BJ (cell line): ENCODE measurements at regions not wholly inside any gene's neighbourhood (a gene's known extent, or its start where the extent isn't known, plus 50 kb on each side); places are given as distances from the start of the nearest gene placed in this dataset.

Experiments used
- CTCF ChIA-PET: fragments of 350-600 bp; formaldehyde crosslinking; extraction: SDS; loops from one replicate; lab custom pipeline; 2021; ENCODE audit warnings: antibody characterized with exemption, inconsistent platforms; lab: Yijun Ruan, JAX
- POLR2A ChIA-PET: fragments of 300-600 bp; sonication (Branson Sonifier 250); formaldehyde crosslinking; extraction: SDS; loops from one replicate; lab custom pipeline; 2021; ENCODE audit warnings: antibody characterized with exemption; lab: Charles Lee
- DNase-seq: peaks from one replicate; pipeline ENCODE4 v3.0.0-alpha.2; 2011; ENCODE audit warnings: low read depth
- H3K27me3 ChIP-seq: 2 replicates; pipeline ENCODE4 v1.6.0; 2011; ENCODE audit warnings: low read length; ENCODE audit not compliant: control insufficient read depth, insufficient read depth
- H3K36me3 ChIP-seq: 2 replicates; pipeline ENCODE4 v1.5.1; 2011; ENCODE audit warnings: low read length; ENCODE audit not compliant: control insufficient read depth, insufficient read depth
- H3K4me3 ChIP-seq: 2 replicates; pipeline ENCODE4 v1.5.1; 2011; ENCODE audit warnings: low read depth, mild to moderate bottlenecking, control low read depth, low read length
- CTCF ChIP-seq: IDR thresholded peaks from 2 replicates; pipeline ENCODE4 v1.5.1; 2011; ENCODE audit warnings: low read depth, mild to moderate bottlenecking, control low read depth, inconsistent platforms, low read length, moderate library complexity; ENCODE audit not compliant: insufficient read depth

GRCh38 chr9:13552606-13553215 lies 273.2 kb upstream of the MPDZ start:
- ChIA-PET CTCF (no interaction called here), POLR2A (no interaction called here)
- Histone ChIP-seq H3K27me3 (no peaks in the 10 kb centered on the region), H3K4me3 (no peak overlapping the region), H3K36me3 (no peaks in the 10 kb centered on the region)
- TF ChIP-seq CTCF = no peak
- no peak for DNase-seq

GRCh38 chr9:13550519-13550918 lies 271.0 kb upstream of the MPDZ start:
- Histone ChIP-seq H3K36me3 (no peaks in the 10 kb centered on the region), H3K27me3 (no peaks in the 10 kb centered on the region), H3K4me3 (no peak overlapping the region)
- ChIA-PET CTCF (no interaction called here), POLR2A (no interaction called here)
- DNase-seq = no peak
- TF ChIP-seq CTCF = no peak

- POLR2A ChIA-PET = no interaction called here
- DNase-seq = no peak
These were observed 269.0 kb upstream of the MPDZ start for GRCh38 chr9:13548535-13548934.

GRCh38 chr9:13535141-13535540 lies 255.6 kb upstream of the MPDZ start:
- no peaks in the 10 kb centered on the region for H3K36me3 ChIP-seq
- ChIA-PET POLR2A (no interaction called here), CTCF (no interaction called here)
- no peak for DNase-seq
- no peak overlapping the region for H3K4me3 ChIP-seq
- no peak for TF ChIP-seq CTCF
- H3K27me3 ChIP-seq = no peaks in the 10 kb centered on the region

More at GRCh38 chr9:13548535-13548934, 269.0 kb upstream of the MPDZ start:
- Histone ChIP-seq H3K27me3 (no peaks in the 10 kb centered on the region), H3K4me3 (no peak overlapping the region), H3K36me3 (no peaks in the 10 kb centered on the region)
- TF ChIP-seq CTCF = no peak
- CTCF ChIA-PET = no interaction called here

GRCh38 chr9:13534006-13534405 lies 254.5 kb upstream of the MPDZ start:
- Histone ChIP-seq H3K4me3 (no peak overlapping the region), H3K27me3 (no peaks in the 10 kb centered on the region), H3K36me3 (no peaks in the 10 kb centered on the region)
- CTCF ChIA-PET = no interaction called here
- DNase-seq = no peak
- no peak for TF ChIP-seq CTCF
- POLR2A ChIA-PET = no interaction called here
